PFSK-1 (cell line): ENCODE measurements at regions not wholly inside any gene's neighbourhood (a gene's known extent, or its start where the extent isn't known, plus 50 kb on each side); places are given as distances from the start of the nearest gene placed in this dataset.

Experiments
- FOXP2 ChIP-seq: optimal IDR thresholded peaks from 2 replicates; pipeline ENCODE3; 2011; ENCODE audit warnings: borderline replicate concordance, control low read depth, inconsistent platforms; ENCODE audit not compliant: insufficient read depth; ENCODE audit errors: extremely low read length, extremely low read depth
- POLR2AphosphoS5 ChIP-seq: IDR thresholded peaks from 2 replicates; pipeline ENCODE4 v1.6.1; 2012; ENCODE audit warnings: low read depth, mild to moderate bottlenecking, control low read depth, low read length, moderate library complexity
- REST ChIP-seq, 2 experiments: IDR thresholded peaks; 2 replicates each; pipeline versions ENCODE4 v1.6.1 to v1.8.0; 2011 to 2012; ENCODE audit warnings: low read depth in 2 of 2, low read length in 2 of 2, control low read depth in 1 of 2, inconsistent platforms in 1 of 2, mild to moderate bottlenecking in 1 of 2, moderate library complexity in 1 of 2; ENCODE audit not compliant: insufficient read depth in 1 of 2
- SIN3A ChIP-seq: IDR thresholded peaks from 2 replicates; pipeline ENCODE4 v1.6.1; 2012; ENCODE audit warnings: mild to moderate bottlenecking, low read length, moderate library complexity, borderline replicate concordance; ENCODE audit not compliant: insufficient read depth
- TAF1 ChIP-seq: IDR thresholded peaks from 2 replicates; pipeline ENCODE4 v1.6.1; 2012; ENCODE audit warnings: low read length, control low read depth, borderline replicate concordance; ENCODE audit not compliant: insufficient read depth

- TF ChIP-seq POLR2AphosphoS5 (peak; percentile 56; the same call in 1 of the 2 replicates), REST (IDR thresholded peaks at IDR 0.05; ENCODE audit: insufficient read depth in 1 of 2, low read depth in 2 of 2, low read length in 2 of 2) (no peak), SIN3A (peak; percentile 51; the same call in 1 of the 2 replicates), FOXP2 (no peak), TAF1 (no peak)
Observed at GRCh38 chr11:97739932-97740800, 1280.6 kb upstream of the CNTN5 start.

- no peak for TF ChIP-seq TAF1
- TF ChIP-seq REST (IDR thresholded peaks at IDR 0.05; ENCODE audit: insufficient read depth in 1 of 2, low read depth in 2 of 2, low read length in 2 of 2) = no peak
- no peak for TF ChIP-seq FOXP2
- TF ChIP-seq SIN3A = no peak
- TF ChIP-seq POLR2AphosphoS5 = no peak
Observed at GRCh38 chr11:97740801-97741151, 1280.0 kb upstream of the CNTN5 start.

- TF ChIP-seq REST (IDR thresholded peaks at IDR 0.05; ENCODE audit: insufficient read depth in 1 of 2, low read depth in 2 of 2, low read length in 2 of 2) = no peak
- no peak for TF ChIP-seq POLR2AphosphoS5
- TF ChIP-seq TAF1 = no peak
- TF ChIP-seq SIN3A = no peak
- TF ChIP-seq FOXP2 = no peak
Observed at GRCh38 chr11:97742717-97743116, 1278.0 kb upstream of the CNTN5 start.

- TF ChIP-seq POLR2AphosphoS5 (no peak), TAF1 (no peak), SIN3A (no peak), FOXP2 (no peak), REST (IDR thresholded peaks at IDR 0.05; ENCODE audit: insufficient read depth in 1 of 2, low read depth in 2 of 2, low read length in 2 of 2) (no peak)
Observed at GRCh38 chr11:97743205-97743742, 1277.5 kb upstream of the CNTN5 start.
